GM18520 (cell line): ENCODE measurements at regions not wholly inside any gene's neighbourhood (a gene's known extent, or its start where the extent isn't known, plus 50 kb on each side); places are given as distances from the start of the nearest gene placed in this dataset.
"Not testable (repeated sequence)": the region's sequence is repeated elsewhere in the genome, so short reads cannot be mapped to it uniquely, and the experiment has no call there.

ENCODE experiments used
- ATAC-seq: cut with Tn5 transposase; IDR thresholded peaks from one replicate; pipeline ENCODE4 v1.9.1; 2021; ENCODE audit not compliant: unreplicated experiment

- ATAC-seq: no peak
These were observed 1606.7 kb upstream of the AGA start for GRCh38 chr4:179048839-179049453.

GRCh38 chr4:179051206-179051605 lies 1609.0 kb upstream of the AGA start:
- no peak for ATAC-seq

- ATAC-seq: no peak
These were observed 1617.2 kb upstream of the AGA start for GRCh38 chr4:179059396-179059795.

GRCh38 chr4:179066254-179066653 lies 1624.0 kb upstream of the AGA start:
- ATAC-seq: not testable (repeated sequence)

DNA sequence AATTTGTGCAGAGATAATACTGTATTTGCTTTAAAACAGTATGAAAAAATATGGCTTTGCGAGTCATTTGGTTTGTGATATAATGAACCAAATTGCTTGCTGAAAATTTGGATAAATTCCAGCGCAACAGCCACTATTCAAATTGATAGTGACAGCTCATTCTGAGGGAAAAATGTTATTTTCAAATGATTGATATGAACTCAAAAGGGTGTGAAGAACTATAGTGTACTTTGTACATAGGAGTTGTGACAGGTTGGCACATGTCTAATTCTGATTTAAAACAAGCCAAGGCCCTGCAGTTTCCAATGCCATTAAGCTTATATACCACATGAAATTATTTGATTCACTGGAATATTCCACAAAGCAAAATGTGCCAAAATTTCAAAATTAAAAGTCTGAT lies 1628.9 kb upstream of the AGA start:
- no peak for ATAC-seq

DNA sequence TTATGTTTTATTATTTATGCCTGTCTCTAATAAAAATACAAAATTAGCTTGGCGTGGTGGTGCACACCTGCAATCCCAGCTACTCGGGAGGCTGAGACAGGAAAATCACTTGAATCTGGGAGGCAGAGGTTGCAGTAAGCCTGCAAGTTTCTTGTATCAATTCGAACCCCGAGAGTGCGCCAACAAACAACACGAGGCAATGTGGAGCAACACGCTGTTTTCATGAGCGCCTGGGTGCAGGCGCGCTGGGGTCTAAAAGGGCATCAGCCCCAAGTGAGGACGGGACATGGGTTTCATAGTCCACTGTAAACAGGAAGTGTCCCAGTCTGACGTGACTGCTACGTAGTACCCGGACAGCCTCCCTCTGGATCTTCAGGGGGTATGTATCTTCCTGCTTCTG lies 1634.6 kb upstream of the AGA start:
- ATAC-seq: no peak

DNA sequence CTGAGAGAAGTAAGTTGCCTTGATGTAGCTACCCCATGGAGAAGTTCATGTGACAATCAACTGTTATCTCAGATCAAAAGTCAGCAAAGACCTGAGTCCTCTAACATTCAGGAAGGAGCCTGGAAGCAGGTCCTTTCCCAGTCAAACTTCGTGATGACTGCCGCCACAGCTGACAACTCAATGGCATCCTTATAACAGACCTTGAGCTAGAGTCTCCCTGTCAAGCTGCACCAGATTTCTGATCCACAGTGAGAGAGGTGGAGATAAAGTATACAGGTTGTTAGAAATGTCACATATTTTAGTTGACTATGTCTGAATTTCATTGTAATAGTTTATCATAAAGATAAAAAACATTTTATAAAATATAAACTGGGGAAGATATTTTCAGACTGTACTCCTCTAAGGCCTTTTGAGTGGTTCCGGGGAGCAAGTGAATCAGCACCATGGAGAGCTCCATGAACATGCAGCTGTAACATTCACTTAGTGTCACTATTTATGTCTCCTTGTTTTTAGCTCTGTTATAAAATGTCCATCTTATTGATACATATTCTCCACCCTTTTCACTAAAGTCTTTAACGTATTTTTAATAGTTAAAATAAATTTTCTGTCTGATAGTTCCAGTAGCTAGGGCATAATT lies 1653.5 kb upstream of the AGA start:
- ATAC-seq: no peak

GRCh38 chr4:179097741-179098140 lies 1655.5 kb upstream of the AGA start:
- ATAC-seq: no peak

- ATAC-seq: no peak
These were observed 1668.1 kb upstream of the AGA start for GRCh38 chr4:179110356-179110755.

GRCh38 chr4:179110816-179111215 lies 1668.6 kb upstream of the AGA start:
- ATAC-seq: no peak

DNA sequence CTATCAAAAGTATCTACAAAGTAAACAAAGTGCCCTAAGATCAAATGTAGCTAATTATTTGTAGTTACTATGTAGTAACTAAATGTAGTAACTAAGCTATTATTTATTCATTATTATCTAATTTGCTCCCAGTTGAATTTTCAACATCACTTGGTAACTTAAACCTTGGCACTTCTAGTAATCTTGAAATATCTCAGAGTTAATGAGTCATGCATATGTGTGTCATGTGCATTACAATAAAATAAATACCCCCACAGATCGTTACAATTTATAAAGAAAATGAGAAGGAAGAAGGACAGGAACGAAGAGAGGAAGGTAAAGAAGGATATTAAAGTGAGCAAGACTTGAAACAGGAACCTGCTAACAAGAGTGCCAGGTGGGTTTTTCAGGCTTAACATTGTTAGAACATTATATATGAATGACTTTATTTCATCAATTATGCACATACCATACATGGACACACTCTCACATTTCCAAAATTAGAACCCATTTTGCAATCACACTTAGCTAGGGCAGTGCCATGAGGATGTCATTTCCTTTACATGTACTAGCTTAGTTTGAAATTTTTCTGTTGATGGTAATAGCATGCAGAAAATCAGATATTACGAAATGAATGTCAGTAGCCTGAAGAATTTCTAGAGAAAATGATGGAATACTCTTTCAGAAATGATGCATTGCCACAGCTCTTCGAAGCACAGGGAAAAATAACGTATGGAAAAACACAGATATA lies 1670.4 kb upstream of the AGA start:
- ATAC-seq: no peak

GRCh38 chr4:179114615-179115014 lies 1672.4 kb upstream of the AGA start:
- no peak for ATAC-seq

GRCh38 chr4:179116011-179116410 lies 1673.8 kb upstream of the AGA start:
- no peak for ATAC-seq

GRCh38 chr4:179116581-179116980 lies 1674.3 kb upstream of the AGA start:
- no peak for ATAC-seq

DNA sequence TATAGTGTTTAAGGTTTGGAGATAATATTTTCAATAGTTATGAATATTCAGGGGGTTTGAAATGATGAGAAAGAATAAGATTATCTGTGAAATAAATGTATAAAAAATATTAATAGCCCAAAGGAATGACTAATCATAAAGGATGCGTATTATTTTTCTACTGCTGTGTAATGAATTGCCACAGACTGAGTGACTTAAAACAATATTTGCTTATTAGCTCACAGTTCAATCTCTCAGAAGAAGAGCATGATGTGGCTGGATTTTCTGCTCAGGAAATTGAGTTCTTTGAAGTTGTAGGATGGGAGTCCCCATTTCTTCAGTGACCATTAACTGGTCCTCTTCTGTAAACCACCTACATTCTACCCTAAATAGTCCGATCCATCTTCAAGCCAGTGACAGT lies 1680.8 kb upstream of the AGA start:
- no peak for ATAC-seq

DNA sequence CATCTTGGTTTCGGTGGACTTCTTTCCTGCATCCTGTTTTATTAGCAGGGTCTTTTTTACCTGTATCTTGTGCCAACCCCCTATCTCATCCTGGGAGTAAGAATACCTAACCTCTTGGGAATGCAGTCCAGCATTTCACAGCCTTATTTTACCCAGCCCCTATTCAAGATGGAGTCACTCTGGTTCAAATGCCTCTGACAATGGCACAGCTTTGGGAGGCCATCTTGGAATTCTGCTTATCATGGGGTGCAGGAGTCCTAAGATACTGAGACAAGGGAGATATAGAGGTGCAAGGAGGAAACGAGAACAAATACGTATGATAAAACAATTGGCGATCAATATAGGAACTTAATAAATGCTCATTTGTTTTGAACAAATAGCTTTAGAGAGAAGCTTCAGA lies 1682.2 kb upstream of the AGA start:
- no peak for ATAC-seq

DNA sequence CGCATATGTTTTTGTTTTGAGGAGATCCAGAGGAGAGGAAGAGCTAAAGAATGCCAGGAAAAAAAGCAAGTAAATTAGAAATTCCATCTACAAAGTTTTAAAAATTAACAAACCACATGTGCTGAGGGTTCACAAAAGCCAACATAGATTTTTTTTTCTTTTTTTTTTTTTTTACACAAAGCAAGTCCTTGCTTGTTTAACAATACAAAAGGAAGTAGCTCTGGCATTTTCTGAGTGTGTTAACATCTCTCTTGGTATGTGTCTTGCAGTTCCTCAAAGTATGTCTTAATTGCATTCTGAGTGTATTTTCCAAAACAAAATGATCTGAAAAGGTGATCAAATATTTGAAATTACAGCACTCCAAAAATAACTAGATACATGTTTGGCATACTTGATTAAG lies 1682.7 kb upstream of the AGA start:
- no peak for ATAC-seq

- no peak for ATAC-seq
These were observed 1683.6 kb upstream of the AGA start for GRCh38 chr4:179125870-179126269.

GRCh38 chr4:179128299-179128698 lies 1686.1 kb upstream of the AGA start:
- ATAC-seq: no peak

DNA sequence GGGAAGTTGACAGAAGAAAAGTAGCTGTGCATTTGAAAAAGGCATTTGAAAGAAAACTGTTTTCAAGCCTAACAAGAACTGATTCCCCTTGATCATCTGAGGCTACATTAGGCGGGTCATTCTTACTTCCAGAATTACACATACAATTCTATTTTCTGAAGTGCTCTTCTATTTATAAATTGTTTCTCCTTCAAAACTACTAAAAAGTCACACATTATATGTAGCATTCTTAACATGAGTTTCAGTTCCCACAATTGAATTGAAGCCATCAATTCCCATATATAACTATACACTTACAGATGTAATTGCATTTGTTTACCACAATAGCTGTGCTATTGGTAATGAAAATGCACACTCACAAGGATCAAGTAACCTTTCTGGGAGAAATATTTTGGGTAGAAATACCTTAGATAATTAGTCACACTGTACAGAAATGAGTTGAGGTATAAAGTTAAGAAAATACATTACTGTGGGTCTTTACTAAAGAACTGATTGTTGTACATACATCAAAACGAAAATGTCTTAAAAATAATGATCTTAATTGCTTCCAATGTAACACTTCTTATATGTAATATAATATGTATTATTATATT lies 1688.0 kb upstream of the AGA start:
- ATAC-seq: no peak

GRCh38 chr4:179145746-179146525 lies 1703.7 kb upstream of the AGA start:
- ATAC-seq: no peak
